ENCODE measurements at regions not wholly inside any gene's neighbourhood (a gene's known extent, or its start where the extent isn't known, plus 50 kb on each side); places are given as distances from the start of the nearest gene placed in this dataset.

DNA sequence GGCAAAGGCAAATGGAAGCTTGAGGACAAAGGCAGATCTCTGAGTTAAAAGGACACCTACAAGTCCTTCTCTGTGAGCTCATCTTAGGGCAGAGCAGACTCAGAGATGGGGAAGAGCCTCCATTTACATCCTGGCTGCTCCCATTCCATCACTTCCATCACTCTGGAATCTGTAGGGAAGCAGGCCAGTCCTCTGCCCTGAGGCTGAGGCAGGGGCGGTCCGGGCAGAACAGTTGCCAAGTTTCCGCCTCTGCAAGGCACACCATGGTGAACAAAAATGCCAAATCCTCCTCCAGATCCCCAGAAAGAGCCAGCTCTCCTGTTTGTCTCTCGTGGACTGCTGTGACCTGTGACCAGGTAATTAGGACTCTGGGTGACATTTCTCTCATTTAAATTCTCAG lies 209.6 kb upstream of the SSTR4 start:
- TF ChIP-seq, protein P1, sequence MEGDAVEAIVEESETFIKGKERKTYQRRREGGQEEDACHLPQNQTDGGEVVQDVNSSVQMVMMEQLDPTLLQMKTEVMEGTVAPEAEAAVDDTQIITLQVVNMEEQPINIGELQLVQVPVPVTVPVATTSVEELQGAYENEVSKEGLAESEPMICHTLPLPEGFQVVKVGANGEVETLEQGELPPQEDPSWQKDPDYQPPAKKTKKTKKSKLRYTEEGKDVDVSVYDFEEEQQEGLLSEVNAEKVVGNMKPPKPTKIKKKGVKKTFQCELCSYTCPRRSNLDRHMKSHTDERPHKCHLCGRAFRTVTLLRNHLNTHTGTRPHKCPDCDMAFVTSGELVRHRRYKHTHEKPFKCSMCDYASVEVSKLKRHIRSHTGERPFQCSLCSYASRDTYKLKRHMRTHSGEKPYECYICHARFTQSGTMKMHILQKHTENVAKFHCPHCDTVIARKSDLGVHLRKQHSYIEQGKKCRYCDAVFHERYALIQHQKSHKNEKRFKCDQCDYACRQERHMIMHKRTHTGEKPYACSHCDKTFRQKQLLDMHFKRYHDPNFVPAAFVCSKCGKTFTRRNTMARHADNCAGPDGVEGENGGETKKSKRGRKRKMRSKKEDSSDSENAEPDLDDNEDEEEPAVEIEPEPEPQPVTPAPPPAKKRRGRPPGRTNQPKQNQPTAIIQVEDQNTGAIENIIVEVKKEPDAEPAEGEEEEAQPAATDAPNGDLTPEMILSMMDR (IDR thresholded peaks at IDR 0.05) = no peak
- no peak for TF ChIP-seq FOSL2 (IDR thresholded peaks at IDR 0.05; ENCODE audit: borderline replicate concordance, low read depth)
- no peak for TF ChIP-seq GABPA (IDR thresholded peaks at IDR 0.05; ENCODE audit: low read depth)
- TF ChIP-seq SMC3 (IDR thresholded peaks at IDR 0.05; ENCODE audit: low read depth, low read length) = no peak
- TF ChIP-seq, protein P2, sequence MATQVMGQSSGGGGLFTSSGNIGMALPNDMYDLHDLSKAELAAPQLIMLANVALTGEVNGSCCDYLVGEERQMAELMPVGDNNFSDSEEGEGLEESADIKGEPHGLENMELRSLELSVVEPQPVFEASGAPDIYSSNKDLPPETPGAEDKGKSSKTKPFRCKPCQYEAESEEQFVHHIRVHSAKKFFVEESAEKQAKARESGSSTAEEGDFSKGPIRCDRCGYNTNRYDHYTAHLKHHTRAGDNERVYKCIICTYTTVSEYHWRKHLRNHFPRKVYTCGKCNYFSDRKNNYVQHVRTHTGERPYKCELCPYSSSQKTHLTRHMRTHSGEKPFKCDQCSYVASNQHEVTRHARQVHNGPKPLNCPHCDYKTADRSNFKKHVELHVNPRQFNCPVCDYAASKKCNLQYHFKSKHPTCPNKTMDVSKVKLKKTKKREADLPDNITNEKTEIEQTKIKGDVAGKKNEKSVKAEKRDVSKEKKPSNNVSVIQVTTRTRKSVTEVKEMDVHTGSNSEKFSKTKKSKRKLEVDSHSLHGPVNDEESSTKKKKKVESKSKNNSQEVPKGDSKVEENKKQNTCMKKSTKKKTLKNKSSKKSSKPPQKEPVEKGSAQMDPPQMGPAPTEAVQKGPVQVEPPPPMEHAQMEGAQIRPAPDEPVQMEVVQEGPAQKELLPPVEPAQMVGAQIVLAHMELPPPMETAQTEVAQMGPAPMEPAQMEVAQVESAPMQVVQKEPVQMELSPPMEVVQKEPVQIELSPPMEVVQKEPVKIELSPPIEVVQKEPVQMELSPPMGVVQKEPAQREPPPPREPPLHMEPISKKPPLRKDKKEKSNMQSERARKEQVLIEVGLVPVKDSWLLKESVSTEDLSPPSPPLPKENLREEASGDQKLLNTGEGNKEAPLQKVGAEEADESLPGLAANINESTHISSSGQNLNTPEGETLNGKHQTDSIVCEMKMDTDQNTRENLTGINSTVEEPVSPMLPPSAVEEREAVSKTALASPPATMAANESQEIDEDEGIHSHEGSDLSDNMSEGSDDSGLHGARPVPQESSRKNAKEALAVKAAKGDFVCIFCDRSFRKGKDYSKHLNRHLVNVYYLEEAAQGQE (IDR thresholded peaks at IDR 0.05; ENCODE audit: low read depth, low read length) = no peak
- no peak for TF ChIP-seq RAD21 (IDR thresholded peaks at IDR 0.05; ENCODE audit: low read length)
- TF ChIP-seq NFIC (IDR thresholded peaks at IDR 0.05; ENCODE audit: borderline replicate concordance) = no peak
- no peak for TF ChIP-seq SIN3A (IDR thresholded peaks at IDR 0.05; ENCODE audit: borderline replicate concordance, low read depth, low read length)
- TF ChIP-seq, protein P3, sequence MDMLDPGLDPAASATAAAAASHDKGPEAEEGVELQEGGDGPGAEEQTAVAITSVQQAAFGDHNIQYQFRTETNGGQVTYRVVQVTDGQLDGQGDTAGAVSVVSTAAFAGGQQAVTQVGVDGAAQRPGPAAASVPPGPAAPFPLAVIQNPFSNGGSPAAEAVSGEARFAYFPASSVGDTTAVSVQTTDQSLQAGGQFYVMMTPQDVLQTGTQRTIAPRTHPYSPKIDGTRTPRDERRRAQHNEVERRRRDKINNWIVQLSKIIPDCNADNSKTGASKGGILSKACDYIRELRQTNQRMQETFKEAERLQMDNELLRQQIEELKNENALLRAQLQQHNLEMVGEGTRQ (IDR thresholded peaks at IDR 0.05; ENCODE audit: borderline replicate concordance, low read depth, low read length) = no peak
- no peak for TF ChIP-seq EP300 (IDR thresholded peaks at IDR 0.05; ENCODE audit: borderline replicate concordance in 1 of 2, low read depth in 1 of 2, low read length in 1 of 2)
- TF ChIP-seq POLR2AphosphoS5 (IDR thresholded peaks at IDR 0.05; ENCODE audit: low read depth, low read length) = no peak
- no peak for TF ChIP-seq RFX5 (IDR thresholded peaks at IDR 0.05; ENCODE audit: low read length)
- no peak for TF ChIP-seq CHD2 (IDR thresholded peaks at IDR 0.05; ENCODE audit: low read length, partially characterized antibody)
- TF ChIP-seq MXI1 (IDR thresholded peaks at IDR 0.05; ENCODE audit: low read depth, low read length) = no peak

Measured in SK-N-SH (cell line).